Fibroblast of pulmonary artery (primary cell): ENCODE measurements at regions not wholly inside any gene's neighbourhood (a gene's known extent, or its start where the extent isn't known, plus 50 kb on each side); places are given as distances from the start of the nearest gene placed in this dataset.

Experiments used
- DNase-seq: peaks from one replicate; pipeline ENCODE4 v3.0.0-alpha.2; 2010; ENCODE audit warnings: low read depth
- H3K4me3 ChIP-seq: replicated peaks from 2 replicates; pipeline ENCODE4 v1.5.1; 2011; ENCODE audit warnings: low read depth, mild to moderate bottlenecking, control low read depth, low read length, moderate library complexity
- TF ChIP-seq, protein P1 (sequence below): IDR thresholded peaks from 2 replicates; pipeline ENCODE4 v1.5.1; 2011; ENCODE audit warnings: mild to moderate bottlenecking, control low read depth, low read length, inconsistent platforms; ENCODE audit errors: missing control alignments

- DNase-seq, result no peak
- TF ChIP-seq, protein P1, sequence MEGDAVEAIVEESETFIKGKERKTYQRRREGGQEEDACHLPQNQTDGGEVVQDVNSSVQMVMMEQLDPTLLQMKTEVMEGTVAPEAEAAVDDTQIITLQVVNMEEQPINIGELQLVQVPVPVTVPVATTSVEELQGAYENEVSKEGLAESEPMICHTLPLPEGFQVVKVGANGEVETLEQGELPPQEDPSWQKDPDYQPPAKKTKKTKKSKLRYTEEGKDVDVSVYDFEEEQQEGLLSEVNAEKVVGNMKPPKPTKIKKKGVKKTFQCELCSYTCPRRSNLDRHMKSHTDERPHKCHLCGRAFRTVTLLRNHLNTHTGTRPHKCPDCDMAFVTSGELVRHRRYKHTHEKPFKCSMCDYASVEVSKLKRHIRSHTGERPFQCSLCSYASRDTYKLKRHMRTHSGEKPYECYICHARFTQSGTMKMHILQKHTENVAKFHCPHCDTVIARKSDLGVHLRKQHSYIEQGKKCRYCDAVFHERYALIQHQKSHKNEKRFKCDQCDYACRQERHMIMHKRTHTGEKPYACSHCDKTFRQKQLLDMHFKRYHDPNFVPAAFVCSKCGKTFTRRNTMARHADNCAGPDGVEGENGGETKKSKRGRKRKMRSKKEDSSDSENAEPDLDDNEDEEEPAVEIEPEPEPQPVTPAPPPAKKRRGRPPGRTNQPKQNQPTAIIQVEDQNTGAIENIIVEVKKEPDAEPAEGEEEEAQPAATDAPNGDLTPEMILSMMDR, result no peak
- H3K4me3 ChIP-seq, result no peak overlapping the region
Measured at GRCh38 chr10:78895469-78895868, 173.3 kb upstream of the ZMIZ1 start.

GRCh38 chr10:78896159-78896928, 172.4 kb upstream of the ZMIZ1 start:
- no peak overlapping the region for H3K4me3 ChIP-seq
- no peak for DNase-seq
- TF ChIP-seq, protein P1, result no peak

- no peak for DNase-seq
- TF ChIP-seq, protein P1, result no peak
- no peak overlapping the region for H3K4me3 ChIP-seq
Measured at GRCh38 chr10:78898341-78899097, 170.2 kb upstream of the ZMIZ1 start.

DNA sequence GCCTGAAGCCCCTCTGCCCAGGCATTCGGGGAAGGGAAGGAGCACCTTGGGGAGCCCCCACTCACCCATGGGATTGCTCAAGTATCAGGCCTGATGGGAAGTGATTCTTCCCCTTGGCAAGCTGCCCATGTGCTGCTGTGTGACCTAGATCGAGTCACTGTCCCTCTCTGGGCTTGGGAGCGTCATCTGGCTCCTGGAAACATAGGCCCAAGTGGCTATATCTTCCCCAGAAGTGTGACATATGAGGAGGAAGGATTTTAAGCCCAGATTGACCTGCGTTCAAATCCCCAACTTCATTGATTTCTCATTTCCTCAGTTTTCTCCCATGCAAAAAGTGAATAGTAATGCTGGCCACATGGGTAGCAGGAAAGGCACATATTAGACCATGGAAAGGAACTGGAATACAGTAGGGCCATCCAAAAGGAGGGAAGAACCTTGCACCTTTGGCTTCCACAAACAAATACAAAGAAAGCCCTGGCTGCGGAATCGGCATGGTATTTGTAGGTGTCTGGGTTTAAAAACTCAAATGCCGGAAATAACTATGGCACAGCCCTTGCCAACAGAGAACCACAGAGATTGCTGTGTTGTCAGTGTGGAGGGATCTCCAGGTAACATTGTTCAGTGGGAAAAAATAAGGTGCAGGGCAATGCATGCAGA, 169.5 kb upstream of the ZMIZ1 start:
- H3K4me3 ChIP-seq, result no peak overlapping the region
- TF ChIP-seq, protein P1, result no peak
- no peak for DNase-seq

DNA sequence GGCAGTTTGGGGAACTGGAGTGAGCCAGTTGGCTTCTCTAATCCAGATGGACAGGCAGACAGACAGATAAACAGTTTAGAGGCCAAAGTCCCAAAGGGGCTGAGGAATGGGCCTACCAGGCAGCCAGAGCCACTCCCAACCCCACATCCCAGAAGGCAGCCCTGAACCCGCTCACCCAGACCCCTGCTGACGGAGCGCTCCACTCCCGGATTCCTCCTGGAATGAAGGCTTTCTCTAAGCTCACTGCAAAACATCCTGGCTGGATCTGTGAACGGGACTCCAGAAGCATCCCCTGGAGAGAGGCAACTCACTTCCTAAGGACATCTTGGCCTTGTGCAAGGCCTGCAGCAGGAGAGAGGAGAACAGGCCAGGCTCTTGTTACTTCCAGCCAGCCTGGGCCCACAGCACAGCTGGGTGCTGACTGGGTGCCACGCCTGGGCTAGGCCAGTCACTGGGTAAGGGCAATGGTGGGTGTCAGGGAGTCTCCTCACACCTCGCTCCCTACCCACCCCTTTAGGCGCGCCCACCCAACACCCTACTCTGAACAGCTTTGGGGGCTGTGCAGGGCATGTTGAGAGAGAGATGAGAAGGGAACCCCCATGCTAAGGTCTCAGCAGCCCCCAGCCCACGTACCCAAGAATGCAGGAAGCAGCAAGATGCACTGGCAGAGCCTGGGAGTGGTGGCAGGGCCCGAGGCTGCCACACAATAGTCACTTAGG, 168.6 kb upstream of the ZMIZ1 start:
- H3K4me3 ChIP-seq, result no peak overlapping the region
- TF ChIP-seq, protein P1, result no peak
- DNase-seq, result no peak

DNA sequence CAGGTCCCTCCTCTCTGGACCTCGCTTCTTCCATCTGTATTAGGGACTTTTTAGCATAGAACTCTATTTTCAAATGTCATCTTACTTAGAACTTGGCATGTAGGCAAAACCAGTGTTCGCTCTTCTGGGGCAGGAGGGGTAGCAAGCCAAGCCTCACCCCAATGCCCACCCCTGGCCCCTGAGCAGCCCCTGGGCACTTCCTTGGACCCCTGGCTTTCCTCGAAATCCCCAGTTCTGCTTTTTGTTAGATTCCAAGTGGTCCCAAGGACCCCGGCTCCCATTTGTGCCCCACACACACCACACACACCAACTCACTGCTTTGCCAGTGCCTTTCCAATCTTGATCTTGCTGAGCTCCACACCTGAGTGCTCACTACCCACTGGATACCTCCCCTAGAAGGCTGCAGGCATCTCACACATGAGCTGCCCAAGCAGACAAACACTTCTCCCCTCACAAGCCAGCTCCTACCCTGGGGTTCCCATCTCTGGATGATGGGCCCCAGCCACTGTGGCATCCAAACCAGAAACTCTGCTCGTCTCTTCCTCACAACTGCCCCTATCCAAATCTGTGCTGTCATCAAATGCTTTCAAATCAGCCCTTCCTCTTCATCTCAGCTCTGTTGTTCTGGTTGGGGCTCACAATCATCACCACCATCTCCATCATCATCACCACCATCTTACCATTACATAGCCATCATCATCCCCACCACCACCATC, 167.9 kb upstream of the ZMIZ1 start:
- DNase-seq, result no peak
- no peak overlapping the region for H3K4me3 ChIP-seq
- TF ChIP-seq, protein P1, result no peak
